ENCODE measurements at regions not wholly inside any gene's neighbourhood (a gene's known extent, or its start where the extent isn't known, plus 50 kb on each side); places are given as distances from the start of the nearest gene placed in this dataset.
A peak's percentile ranks its signal among the peaks of the same experiment; 100 is the strongest.

- no peak for FAIRE-seq
- no peak overlapping the region for H3K4me3 ChIP-seq
- H3K36me3 ChIP-seq (ENCODE audit: control insufficient read depth, insufficient read depth, low read length): no peaks in the 10 kb centered on the region
- TF ChIP-seq NR2F6 (CRISPR knock-in tag; IDR thresholded peaks at IDR 0.05) (no peak), ATF3 (IDR thresholded peaks at IDR 0.05) (peak; percentile 24; the same call in 1 of the 2 replicates), ATF3 (CRISPR knock-in tag; conservative IDR thresholded peaks at IDR 0.05) (no peak)
- intact Hi-C loops (cut with micrococcal nuclease): no loop called here
- ATAC-seq: no peak
- no peaks in the 10 kb centered on the region for H3K79me2 ChIP-seq (ENCODE audit: control insufficient read depth, insufficient read depth, low read length)
- no peaks in the 10 kb centered on the region for H4K20me1 ChIP-seq (replicated peaks; ENCODE audit: control insufficient read depth, insufficient read depth, low read length)
- no peaks in the 10 kb centered on the region for H3K4me1 ChIP-seq (replicated peaks in 1 of 2; ENCODE audit: control insufficient read depth in 2 of 2, insufficient read depth in 2 of 2, low read length in 2 of 2)
- no peaks in the 10 kb centered on the region for H3K9me1 ChIP-seq (ENCODE audit: control insufficient read depth, insufficient read depth, low read length)
- no TSS peak for BruUV-seq (replicated peaks)
- no peaks in the 10 kb centered on the region for H3K27me3 ChIP-seq (ENCODE audit: control insufficient read depth in 2 of 2, insufficient read depth in 2 of 2, low read length in 2 of 2)
- no peaks in the 10 kb centered on the region for H3K9me3 ChIP-seq (replicated peaks; ENCODE audit: control insufficient read depth, insufficient read depth, low read depth, low read length)
- no peak overlapping the region for H3K27ac ChIP-seq (ENCODE audit: extremely low read depth, low read depth, low read length)
- ChIA-PET CTCF (ENCODE audit: low intra/inter-chr PET ratio) (no interaction called here), POLR2A (no interaction called here)
- H2AFZ ChIP-seq (ENCODE audit: low read depth, low read length): no peak overlapping the region
- 0% methylated on average over 1 of the region's 1 CpG for WGBS (ENCODE audit: insufficient coverage, low coverage, missing lambda C conversion rate)
- DNase-seq (ENCODE audit: extremely low read depth in 1 of 4, low spot score in 3 of 4): no peak
- no peak overlapping the region for H3K4me2 ChIP-seq (ENCODE audit: insufficient read depth, low read length)
- H3K9ac ChIP-seq (ENCODE audit: insufficient read depth in 1 of 2, low read depth in 2 of 2, low read length in 2 of 2): no peak overlapping the region
- in situ Hi-C loops (cut with MboI): no loop called here
Measured at GRCh38 chrX:33686105-33686504, 446.0 kb downstream of the FAM47A start.
